Stomach (tissue), 4 donors: ENCODE measurements at regions not wholly inside any gene's neighbourhood (a gene's known extent, or its start where the extent isn't known, plus 50 kb on each side); places are given as distances from the start of the nearest gene placed in this dataset.

Experiments used
- CTCF ChIP-seq, 7 experiments: fragments of 450-650 bp in 4 of 7; fragments of 200-600 bp in 3 of 7; sonication (generic) in 3 of 7; IDR thresholded peaks; one replicate each; pipeline ENCODE4 v1.5.1; 2016 to 2019; ENCODE audit warnings: antibody characterized with exemption in 7 of 7, control low read depth in 2 of 7, mild to moderate bottlenecking in 1 of 7
- EP300 ChIP-seq: sonication (generic); formaldehyde crosslinking; IDR thresholded peaks from one replicate; pipeline ENCODE4 v1.6.1; 2017; ENCODE audit warnings: antibody characterized with exemption
- POLR2A ChIP-seq, 4 donors: fragments of 450-650 bp; IDR thresholded peaks; one replicate each; pipeline ENCODE4 v1.6.1; 2016; ENCODE audit warnings: antibody characterized with exemption in 4 of 4, control low read depth in 2 of 4, mild to moderate bottlenecking in 1 of 4, moderate library complexity in 1 of 4

GRCh38 chr13:87907202-87907601, 236.0 kb downstream of the SLITRK5 start:
- TF ChIP-seq CTCF (IDR thresholded peaks at IDR 0.05) (no peak), EP300 (no peak), POLR2A (IDR thresholded peaks at IDR 0.05) (no peak)
